NCI-H524 (cell line): ENCODE measurements at regions not wholly inside any gene's neighbourhood (a gene's known extent, or its start where the extent isn't known, plus 50 kb on each side); places are given as distances from the start of the nearest gene placed in this dataset.
A peak's percentile ranks its signal among the peaks of the same experiment; 100 is the strongest.

Source experiments
- DNase-seq, 2 experiments: peaks; one replicate each; lab custom pipeline; 2025; lab: John Stamatoyannopoulos, UW

DNA sequence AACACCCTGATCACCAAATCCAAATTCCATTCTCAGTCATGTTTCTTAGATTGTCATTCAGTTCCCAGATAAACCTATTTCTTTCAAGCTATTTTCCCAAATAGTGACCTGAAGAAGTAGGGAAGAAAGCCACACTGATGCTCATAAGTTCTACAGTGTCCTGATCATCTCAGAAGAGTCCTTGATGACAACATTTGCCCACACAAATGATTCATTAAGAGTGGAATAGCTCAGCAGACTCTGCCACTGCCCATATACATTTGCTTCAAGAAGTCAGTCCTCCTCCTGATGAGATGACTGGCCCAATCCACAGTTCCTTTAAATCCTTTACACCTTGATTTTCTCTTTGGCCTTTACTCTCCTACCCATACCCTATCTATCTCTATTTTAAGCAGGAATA lies 283.7 kb upstream of the NR4A3 start:
- DNase-seq: no peak

DNA sequence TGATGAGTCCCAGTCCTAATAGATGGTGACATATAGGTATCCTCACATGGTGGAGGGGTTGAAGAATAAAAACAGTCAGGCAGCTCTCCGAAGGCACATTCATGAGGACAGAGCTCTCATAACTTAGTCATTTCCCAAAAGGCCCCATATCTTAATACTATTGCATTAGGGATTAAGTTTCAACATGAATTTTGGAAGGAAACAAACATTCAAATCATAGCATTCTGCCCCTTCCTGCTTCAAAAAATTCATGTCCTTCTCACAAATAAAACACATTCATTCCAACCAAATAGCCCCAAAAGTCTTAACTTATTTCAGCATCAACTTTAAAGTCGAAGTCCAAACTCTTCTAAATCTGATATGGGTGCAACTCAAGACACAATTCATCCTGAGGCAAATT lies 277.2 kb upstream of the NR4A3 start:
- DNase-seq: no peak

DNA sequence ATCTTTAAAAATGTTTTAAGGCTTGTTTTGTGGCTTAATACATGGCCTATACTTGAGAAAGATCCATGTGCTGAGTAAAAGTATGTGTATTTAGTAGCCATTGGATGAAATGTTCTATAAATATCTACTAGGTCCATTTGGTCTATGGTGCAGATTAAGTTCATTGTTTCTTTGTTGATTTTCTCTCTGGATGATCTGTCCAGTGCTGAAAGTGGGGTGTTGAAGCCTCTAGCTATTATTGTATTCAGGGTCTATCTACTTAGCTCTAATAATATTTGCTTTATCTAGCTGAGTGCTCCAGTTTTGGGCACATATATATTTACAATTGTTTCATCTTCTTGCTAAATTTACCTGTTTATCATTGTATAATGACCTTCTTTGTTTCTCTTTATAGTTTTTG lies 272.2 kb upstream of the NR4A3 start:
- no peak for DNase-seq

DNA sequence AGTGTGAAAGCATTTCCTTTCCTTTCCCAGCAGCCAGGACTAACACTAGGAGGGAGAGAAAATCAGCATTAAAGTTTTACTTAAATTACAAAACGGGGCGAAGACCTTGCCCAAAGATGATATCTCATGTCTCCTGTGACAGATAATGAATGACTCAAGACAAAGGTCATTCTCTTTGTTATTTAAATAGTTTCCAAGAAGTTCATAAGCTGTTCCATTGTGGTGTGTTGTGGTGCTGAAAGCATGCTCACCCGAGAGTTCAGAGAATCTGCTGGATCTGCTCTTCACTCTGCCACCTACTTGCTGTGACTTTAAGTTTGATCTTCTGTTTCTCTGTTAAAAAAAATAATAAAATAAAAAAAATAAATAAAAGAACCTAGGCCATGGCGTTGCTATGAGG lies 265.9 kb upstream of the NR4A3 start:
- no peak for DNase-seq

DNA sequence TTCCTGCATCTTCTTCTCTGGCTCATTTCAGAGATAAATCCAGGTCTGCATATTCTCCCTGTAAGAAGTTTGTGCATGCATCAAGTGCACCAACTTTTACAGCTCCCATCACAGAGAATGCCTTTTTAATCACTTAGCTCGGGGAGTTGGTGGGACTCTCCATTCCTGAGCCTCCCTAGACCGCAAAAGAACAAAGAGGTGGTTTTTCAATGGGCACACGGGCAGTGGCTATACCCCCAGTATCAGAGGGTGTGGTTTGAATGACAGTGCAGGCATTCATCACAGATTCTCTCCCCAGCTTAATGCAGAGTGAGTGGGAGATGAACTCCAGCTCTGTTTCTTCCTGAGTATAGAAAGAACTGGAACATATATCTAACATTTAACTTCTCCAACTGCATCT lies 264.7 kb upstream of the NR4A3 start:
- no peak for DNase-seq

DNA sequence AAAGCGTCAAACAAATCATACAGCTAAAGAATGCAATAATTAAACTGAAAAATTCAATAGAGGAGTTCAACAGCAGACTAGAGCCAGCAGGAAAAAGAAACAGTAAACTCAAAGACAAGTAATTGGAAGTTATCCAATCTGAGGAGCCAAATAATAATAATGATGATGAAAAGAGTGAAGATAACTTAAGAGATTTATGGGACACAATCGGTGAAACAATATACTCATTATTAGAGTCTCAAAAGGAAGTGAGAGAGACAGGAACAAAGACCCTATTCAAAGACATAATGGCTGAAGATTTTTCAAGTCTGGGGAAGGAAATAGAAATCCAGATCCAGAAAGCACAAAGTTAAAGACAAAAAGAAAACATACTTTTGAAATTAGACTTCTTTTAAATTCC lies 263.9 kb upstream of the NR4A3 start:
- no peak for DNase-seq

DNA sequence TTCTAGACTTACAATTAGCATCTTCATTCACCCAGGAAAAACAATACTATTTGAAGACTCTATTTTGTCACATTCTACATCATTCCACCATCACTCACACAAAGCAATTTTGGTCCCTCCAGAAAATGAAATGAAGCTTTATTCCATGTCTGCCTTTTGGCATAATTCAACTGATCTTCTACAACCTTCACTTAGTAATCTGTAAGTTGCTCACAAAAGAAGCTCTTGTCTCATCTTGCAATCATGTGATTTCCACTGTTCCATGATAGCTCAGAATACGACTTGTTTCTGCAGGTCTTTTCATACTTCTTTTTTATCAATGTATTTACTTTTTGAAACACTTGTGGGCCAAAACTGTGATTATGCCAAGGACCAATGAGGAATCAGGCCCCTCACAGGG lies 261.9 kb upstream of the NR4A3 start:
- no peak for DNase-seq

DNA sequence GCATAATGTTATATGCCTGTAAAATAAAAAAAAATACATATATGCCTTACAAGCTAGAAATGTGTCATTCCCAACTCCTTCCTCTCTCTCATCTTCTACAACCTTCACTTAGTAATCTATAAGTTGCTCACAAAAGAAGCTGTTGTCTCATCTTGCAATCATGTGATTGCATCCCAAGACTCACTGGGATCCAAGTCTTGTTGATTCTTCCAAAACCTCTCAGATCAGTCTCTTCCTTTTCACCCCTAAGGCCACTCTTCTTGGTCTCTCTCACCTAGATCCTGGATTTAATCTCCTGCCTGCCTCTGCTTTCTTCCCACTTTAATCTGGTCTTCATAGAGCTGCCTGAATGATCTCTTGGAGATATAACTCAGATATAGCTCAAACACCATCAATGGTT lies 261.1 kb upstream of the NR4A3 start:
- no peak for DNase-seq

DNA sequence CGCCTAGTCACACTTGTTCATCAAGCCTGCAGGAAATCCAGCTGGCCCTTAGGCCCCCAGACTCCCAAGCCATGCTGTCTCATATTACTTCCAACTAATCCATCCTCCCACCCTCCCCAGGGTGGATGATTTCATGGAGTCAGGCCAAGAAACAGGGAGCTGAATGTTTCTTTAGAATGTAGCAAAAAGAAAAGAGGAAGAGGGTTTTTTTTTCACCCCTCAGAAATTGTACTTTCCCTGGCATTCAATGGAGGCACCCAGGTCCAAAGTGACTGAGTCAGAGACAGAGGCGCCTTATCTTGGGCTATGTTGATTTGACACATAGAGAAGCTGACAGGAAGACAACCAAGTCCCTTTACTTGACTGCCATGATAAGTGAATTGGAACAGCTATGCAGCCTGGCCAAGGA lies 260.2 kb upstream of the NR4A3 start:
- DNase-seq: peak; percentile 62 to 79

DNA sequence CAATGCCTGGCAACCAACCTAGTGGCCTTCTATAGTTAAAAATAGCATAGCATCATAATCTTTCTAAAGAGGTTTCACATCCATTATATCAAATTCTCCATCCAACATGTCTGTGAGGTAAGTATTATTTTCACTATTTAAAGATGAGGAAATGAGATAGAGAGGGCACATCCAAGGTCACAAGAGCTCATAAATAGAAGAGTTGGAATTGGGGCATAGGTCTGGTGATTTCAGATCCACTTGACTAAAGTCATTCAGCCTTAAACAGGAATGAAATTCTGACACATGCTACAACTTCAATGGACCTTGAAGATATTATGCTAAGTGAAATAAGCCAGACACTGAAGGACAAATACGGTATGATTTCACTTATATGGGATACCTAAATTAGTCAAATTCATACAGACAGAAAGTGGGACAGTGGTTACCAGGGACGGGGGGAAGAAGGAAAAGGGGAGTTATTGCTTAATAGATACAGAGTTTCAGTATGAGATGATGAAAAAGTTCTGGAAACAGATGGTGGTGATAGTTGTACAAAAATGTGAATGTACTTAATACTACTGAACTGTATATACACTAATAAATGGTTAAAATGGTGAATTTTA lies 259.6 kb upstream of the NR4A3 start:
- no peak for DNase-seq

DNA sequence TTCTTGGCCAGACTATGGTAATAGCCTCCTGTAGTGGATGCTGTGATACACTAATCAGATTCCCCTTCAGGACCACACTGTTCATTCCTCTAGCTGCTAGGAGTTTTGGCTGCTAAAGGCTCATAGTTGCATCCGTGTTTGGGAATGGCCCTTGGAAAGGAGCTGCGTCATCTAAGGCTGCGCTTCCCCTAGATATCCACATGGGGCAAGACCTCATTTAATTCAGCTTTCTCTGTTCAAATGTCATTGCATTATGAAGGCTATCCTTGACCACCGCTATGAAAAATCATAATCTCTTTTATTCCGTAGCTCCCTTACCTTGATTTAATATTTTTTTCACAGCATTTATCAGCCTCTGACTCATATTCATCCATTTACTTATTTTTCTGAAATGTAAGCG lies 258.3 kb upstream of the NR4A3 start:
- DNase-seq: peak in 1 of 2 experiments; percentile 11

DNA sequence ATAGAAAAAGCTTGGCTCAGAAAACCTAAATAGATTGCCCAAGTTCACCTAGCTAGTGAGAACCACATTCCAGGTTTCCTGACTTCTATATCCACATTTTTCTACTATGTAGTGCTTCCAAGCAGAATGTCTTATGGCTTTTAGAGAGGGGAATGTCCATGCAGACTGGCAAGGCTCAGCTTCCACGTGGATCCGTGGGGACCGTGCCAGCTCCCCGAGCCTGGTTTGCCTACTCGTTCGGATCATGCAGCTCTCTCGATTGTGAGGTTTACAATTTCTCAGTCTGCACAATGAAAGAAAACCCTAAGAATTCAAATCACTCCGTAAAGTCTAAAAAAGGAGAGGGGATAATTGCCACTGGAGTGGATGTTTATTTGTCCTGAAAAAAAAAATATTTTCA lies 256.5 kb upstream of the NR4A3 start:
- no peak for DNase-seq

DNA sequence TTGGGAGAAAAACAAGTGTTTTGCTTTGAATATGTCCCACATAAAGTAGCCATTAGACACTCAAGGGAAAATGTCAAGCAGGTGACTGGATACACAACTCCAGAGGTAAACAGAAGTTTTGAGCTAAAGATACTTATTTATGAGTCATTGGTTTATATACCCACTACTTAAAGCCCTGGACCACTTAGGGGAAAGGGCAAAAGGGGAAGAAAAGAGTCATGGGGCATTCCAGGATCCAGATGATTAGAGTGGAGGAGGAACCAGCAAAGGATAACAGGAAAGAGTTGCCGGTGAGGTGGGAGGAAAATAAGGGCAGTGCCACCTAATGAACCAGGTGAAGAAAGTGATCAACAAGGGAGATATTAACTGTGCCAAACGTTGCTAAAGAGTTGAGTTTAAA lies 254.2 kb upstream of the NR4A3 start:
- no peak for DNase-seq

DNA sequence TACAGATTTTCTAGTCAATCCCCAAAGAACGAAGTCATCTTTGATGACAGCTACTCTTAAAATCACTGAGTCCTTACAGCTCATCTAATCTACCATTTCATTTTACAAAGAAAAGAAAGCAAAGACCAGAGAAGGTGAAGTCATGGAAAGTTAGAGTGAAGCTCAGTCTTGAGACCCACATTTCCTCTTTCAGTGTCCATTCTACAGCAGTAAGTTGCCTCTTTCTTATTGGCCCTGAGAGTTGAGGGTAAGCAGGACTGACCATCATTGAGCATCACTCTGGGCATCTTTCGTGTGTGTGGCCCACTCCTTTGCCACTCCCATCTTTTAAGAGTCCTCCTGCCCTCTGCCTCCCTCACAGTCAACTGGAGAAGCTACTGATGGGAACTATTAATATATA lies 251.8 kb upstream of the NR4A3 start:
- DNase-seq: no peak

DNA sequence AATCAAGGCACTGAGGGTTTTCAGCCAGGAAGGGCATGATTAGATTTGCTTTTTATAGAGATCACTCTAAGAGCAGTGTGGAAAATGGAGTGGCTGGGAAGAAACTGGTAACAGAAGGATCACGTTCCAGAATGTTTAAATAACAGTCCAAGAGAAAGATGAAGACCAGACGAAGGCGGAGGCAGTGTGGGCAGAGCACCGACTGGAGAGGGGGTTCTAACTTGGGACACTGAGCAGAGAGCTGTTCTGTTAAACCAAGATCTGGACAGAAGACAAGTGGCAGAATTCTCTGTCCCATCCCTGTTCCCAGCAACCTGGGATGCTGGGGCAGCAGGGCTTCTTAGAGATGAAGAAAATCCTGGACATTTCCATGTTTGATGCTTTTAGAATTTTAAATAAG lies 249.1 kb upstream of the NR4A3 start:
- no peak for DNase-seq

DNA sequence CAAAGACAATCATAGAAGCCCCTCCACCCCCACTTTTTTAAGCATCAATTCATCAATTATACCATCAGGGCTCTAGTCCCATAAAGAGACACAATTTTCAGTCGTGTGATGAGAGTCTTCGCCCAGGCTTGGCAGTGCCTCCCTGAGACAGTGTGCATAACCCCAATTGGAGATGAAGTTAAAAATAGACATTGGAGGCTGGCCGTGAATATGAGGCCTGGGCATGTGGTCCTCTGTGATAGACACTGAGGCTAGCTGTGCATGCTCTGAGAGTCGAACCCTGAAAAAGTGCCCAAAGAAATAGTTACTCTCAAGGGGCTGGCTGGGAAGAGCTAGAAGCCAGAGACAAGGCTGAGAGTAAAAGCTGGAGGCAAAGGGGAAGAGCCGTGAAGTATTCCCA lies 248.6 kb upstream of the NR4A3 start:
- peak in 1 of 2 experiments; percentile 18 for DNase-seq

DNA sequence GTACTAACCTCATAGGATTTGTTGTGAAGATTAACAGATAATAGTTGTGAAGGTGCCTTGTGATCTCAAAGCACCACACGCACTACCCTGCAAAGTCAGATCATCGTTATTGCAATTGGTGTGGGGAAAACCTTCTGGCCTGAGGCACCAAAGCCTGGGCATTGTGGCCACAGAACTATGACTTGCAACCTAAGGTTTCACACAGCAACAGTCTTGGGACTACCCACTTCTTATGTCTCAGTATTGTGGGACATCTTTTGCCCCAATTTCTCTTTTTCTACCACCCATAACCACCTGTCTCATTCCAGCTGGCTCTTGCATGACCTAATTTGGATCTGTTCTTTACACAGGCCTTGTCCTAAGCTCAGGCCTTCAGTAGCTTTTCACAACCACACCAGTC lies 247.8 kb upstream of the NR4A3 start:
- DNase-seq: no peak

DNA sequence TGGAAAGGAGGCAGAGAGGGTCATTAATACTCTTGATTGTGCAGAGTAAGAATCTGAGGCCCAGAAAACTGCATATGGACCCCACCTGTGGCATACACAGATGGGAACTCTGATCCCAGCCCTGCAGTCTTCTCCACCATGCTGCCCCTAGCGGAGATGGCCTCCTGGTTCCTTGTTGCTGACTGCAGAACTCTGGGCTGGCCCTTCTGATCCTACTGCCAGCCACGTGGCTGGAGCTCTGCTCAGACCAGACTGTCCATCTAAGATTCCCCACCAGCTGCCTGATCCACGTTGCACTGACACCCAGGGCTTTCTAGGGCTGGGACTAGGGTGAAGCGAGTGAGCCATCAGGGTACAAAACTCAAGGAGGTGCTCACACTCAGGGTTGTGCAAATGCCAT lies 245.7 kb upstream of the NR4A3 start:
- no peak for DNase-seq

DNA sequence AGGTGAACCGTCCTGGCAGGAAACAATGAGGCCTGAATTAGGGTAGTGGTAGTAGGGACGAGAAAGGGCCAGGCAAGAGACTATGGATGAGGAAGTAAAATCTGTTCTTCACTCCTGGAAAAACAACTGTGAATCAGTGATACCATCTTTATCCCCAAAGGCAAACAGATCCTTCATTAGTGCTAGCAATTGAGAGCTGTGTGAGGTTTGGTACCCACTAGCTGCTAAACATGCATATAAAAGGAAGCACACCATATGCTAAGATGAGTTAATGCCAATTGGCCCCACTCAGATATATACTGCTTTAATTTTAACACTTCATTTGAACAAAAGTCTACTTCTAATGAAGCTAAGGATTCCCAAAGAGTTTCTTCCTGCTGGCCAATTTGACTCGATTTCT lies 244.8 kb upstream of the NR4A3 start:
- DNase-seq: no peak

DNA sequence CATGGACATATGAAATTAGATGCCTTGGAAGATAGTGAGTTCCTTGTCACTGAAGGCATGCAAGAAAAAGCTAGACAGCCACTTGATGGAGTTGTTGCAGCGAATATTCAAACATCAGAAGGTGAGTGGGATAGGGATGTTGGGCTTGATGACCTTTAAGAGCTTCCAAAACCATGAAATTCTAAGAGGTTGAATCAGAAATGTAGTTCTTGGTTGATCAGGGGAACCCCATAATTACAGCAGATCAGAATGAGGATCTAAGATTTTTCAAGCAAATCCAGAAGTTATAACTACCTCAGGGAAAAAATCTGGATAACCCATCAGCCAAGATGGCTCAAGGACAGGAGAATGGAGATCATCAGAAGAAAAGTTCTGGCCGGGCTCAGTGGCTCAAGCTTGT lies 244.3 kb upstream of the NR4A3 start:
- no peak for DNase-seq

DNA sequence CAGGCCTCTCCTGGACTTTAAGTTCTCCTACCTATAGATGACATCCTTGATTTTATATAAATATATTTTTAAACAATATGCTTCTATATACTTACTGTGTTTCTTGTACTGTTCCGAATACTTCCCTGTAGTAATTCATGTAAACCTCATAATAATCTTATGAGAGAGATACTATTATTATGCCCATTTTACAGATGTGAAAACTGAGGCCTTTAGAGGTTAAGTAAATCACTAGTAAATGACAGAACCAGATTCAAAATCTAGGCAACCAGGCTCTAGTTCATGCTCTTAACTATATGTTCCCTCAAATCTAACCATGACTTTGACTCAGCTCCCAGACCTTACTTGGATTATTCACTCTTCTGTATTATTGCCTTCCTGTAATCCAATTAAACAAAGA lies 243.0 kb upstream of the NR4A3 start:
- no peak for DNase-seq

DNA sequence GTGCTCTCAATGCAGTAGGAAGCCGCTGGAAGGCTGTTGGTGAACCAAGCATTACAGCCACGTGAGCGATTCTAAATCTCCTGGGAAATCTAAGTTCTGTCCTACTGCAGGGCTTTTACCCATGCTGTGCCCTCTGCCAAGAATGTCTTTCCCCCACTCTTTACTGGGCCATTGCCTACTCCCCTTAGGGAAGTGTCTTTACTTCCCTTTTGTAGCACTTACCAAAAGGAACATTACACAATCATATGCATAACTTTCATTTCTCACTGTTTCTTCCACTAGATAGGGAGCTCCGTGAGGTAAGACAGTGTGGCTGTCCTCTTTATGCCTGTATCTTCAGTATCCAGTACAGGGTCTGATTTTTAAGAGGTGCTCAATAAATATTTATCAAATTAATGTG lies 241.7 kb upstream of the NR4A3 start:
- no peak for DNase-seq

DNA sequence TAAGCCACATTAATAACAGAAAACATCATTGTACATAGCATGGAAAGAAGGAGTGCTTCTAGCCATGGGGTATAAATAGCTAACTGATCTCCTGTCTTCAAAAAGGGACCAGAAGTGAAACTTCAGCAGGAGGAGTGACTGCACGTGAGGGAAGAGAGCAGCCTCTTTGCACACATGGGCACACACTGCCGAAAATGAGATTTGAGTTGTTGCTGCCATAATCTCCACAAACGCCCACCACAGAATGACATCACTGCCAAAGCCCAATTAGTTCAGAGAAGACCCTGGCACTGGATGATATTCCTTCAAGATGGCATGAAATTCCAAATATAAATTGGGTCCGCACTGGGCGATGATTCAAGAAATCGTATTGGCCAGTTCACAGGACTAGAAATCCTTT lies 238.9 kb upstream of the NR4A3 start:
- no peak for DNase-seq

DNA sequence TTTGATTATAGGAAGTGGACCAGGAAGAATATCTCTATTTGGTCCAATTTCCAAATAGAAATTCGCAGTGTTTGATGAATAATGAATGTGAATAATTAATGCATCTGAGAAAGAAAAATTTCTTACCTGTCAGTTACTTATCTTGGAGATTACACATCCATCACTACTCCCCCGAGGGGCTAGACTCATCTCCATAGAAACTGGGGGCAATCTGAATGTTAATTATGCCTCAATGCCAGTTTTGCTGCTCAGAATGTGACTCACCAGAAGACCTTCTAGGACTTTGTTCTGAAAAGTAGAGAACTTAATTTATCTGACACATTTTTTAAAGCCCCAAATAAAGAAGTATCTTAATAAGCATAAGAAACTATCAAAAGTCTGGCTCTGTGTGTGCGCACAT lies 233.4 kb upstream of the NR4A3 start:
- no peak for DNase-seq

DNA sequence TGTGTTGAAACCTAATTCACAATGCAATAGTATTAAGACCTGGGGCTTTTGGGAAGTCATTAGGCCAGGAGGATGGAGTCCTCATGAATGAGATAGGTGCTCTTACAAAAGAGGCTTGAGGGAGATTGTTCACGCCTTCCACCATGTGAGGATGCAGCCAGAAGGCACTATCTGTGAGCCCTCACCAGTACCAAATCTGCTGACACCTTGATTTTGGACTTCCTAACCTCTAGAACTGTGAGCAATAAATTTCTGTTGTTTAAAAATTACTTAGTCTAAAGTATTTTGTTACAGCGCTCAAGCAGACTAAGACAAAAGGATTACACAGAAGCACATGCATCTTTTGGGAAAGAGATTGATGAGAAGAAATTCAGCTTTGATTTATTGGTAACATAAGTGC lies 232.9 kb upstream of the NR4A3 start:
- DNase-seq: no peak
